OCI-LY3 (cell line): ENCODE measurements at regions not wholly inside any gene's neighbourhood (a gene's known extent, or its start where the extent isn't known, plus 50 kb on each side); places are given as distances from the start of the nearest gene placed in this dataset.

Experiments used
- H2AFZ ChIP-seq: fragments of 200-600, 300-600 bp; shearing (Covaris generic); 2 replicates; pipeline ENCODE4 v1.6.0; 2014; ENCODE audit warnings: antibody characterized with exemption, low read depth, low read length
- H3K27ac ChIP-seq: fragments of 200-600, 300-600 bp; sonication (generic); 2 replicates; pipeline ENCODE4 v1.5.1; 2014; ENCODE audit warnings: mild to moderate bottlenecking, low read length, moderate library complexity, mixed read lengths
- H3K27me3 ChIP-seq: fragments of 200-600, 300-600 bp; sonication (generic); 2 replicates; pipeline ENCODE4 v1.6.1; 2014; ENCODE audit warnings: low read depth, low read length, mixed read lengths
- H3K36me3 ChIP-seq: fragments of 200-600, 300-600 bp; sonication (generic); replicated peaks from 2 replicates; pipeline ENCODE3; 2014; ENCODE audit warnings: low read depth, low read length, mixed read lengths
- H3K4me1 ChIP-seq: fragments of 300-600, 200-600 bp; sonication (generic); 2 replicates; pipeline ENCODE4 v1.6.1; 2014; ENCODE audit warnings: low read length, mixed read lengths
- H3K4me2 ChIP-seq: fragments of 200-600, 300-600 bp; sonication (generic); 2 replicates; pipeline ENCODE4 v1.6.1; 2014; ENCODE audit warnings: low read length, mixed read lengths
- H3K4me3 ChIP-seq: fragments of 300-600, 200-600 bp; sonication (generic); 2 replicates; pipeline ENCODE4 v1.5.1; 2014; ENCODE audit warnings: antibody characterized with exemption, mild to moderate bottlenecking, low read length, moderate library complexity
- H3K79me2 ChIP-seq: fragments of 300-600, 200-600 bp; shearing (Covaris generic); 2 replicates; pipeline ENCODE4 v1.6.1; 2014; ENCODE audit warnings: mild to moderate bottlenecking, low read length, mixed read lengths
- H3K9ac ChIP-seq: fragments of 300-600, 200-600 bp; shearing (Covaris generic); 2 replicates; pipeline ENCODE4 v1.6.0; 2014; ENCODE audit warnings: mild to moderate bottlenecking, low read length, moderate library complexity
- H3K9me3 ChIP-seq: fragments of 200-600, 300-600 bp; shearing (Covaris generic); 2 replicates; pipeline ENCODE4 v1.6.1; 2014; ENCODE audit warnings: low read length, mixed read lengths; ENCODE audit not compliant: insufficient read depth
- H4K20me1 ChIP-seq: fragments of 200-600, 300-600 bp; sonication (generic); 2 replicates; pipeline ENCODE4 v1.6.1; 2016; ENCODE audit warnings: low read length, mixed read lengths; ENCODE audit not compliant: insufficient read depth
- CTCF ChIP-seq: fragments of 200-600, 300-600 bp; sonication (generic); IDR thresholded peaks from 2 replicates; pipeline ENCODE4 v1.5.1; 2014; ENCODE audit warnings: antibody characterized with exemption, low read length, low read depth
- EZH2phosphoT487 ChIP-seq: fragments of 200-600 bp; shearing (Covaris generic); IDR thresholded peaks from 2 replicates; pipeline ENCODE4 v1.6.1; 2018; ENCODE audit warnings: antibody characterized with exemption, mixed run types, low read depth

- Histone ChIP-seq H3K4me1 (no peaks in the 10 kb centered on the region), H2AFZ (no peak overlapping the region), H3K4me3 (no peak overlapping the region), H4K20me1 (no peaks in the 10 kb centered on the region), H3K9ac (no peak overlapping the region), H3K27ac (no peak overlapping the region), H3K4me2 (no peak overlapping the region), H3K79me2 (no peaks in the 10 kb centered on the region), H3K36me3 (no peaks in the 10 kb centered on the region), H3K9me3 (no peaks in the 10 kb centered on the region), H3K27me3 (no peaks in the 10 kb centered on the region)
- TF ChIP-seq CTCF, result no peak
- no peak for TF ChIP-seq EZH2phosphoT487
These were observed 108.0 kb upstream of the PPP1R26 start for GRCh38 chr9:135371535-135371934.

- H3K36me3 ChIP-seq, result no peaks in the 10 kb centered on the region
- TF ChIP-seq CTCF (no peak), EZH2phosphoT487 (no peak)
- H4K20me1 ChIP-seq, result no peaks in the 10 kb centered on the region
- no peak overlapping the region for H3K4me3 ChIP-seq
- no peak overlapping the region for H3K4me2 ChIP-seq
- H3K27me3 ChIP-seq, result no peaks in the 10 kb centered on the region
- H3K79me2 ChIP-seq, result no peaks in the 10 kb centered on the region
- no peaks in the 10 kb centered on the region for H3K9me3 ChIP-seq
- no peak overlapping the region for H2AFZ ChIP-seq
- no peak overlapping the region for H3K27ac ChIP-seq
- H3K4me1 ChIP-seq, result no peaks in the 10 kb centered on the region
- no peak overlapping the region for H3K9ac ChIP-seq
These were observed 107.5 kb upstream of the PPP1R26 start for GRCh38 chr9:135372036-135372435.

GRCh38 chr9:135372501-135373008, 107.0 kb upstream of the PPP1R26 start:
- no peaks in the 10 kb centered on the region for H3K36me3 ChIP-seq
- no peaks in the 10 kb centered on the region for H3K27me3 ChIP-seq
- H3K9ac ChIP-seq, result no peak overlapping the region
- TF ChIP-seq CTCF (no peak), EZH2phosphoT487 (no peak)
- H3K4me1 ChIP-seq, result no peaks in the 10 kb centered on the region
- H3K4me2 ChIP-seq, result no peak overlapping the region
- H4K20me1 ChIP-seq, result no peaks in the 10 kb centered on the region
- H2AFZ ChIP-seq, result no peak overlapping the region
- H3K9me3 ChIP-seq, result no peaks in the 10 kb centered on the region
- no peak overlapping the region for H3K4me3 ChIP-seq
- H3K27ac ChIP-seq, result no peak overlapping the region
- H3K79me2 ChIP-seq, result no peaks in the 10 kb centered on the region

GRCh38 chr9:135373151-135373685, 106.4 kb upstream of the PPP1R26 start:
- Histone ChIP-seq H3K4me2 (no peak overlapping the region), H3K27me3 (no peaks in the 10 kb centered on the region), H3K4me1 (no peaks in the 10 kb centered on the region), H3K9me3 (no peaks in the 10 kb centered on the region), H2AFZ (no peak overlapping the region), H3K9ac (no peak overlapping the region), H3K36me3 (no peaks in the 10 kb centered on the region), H3K27ac (no peak overlapping the region), H3K79me2 (no peaks in the 10 kb centered on the region), H4K20me1 (no peaks in the 10 kb centered on the region), H3K4me3 (no peak overlapping the region)
- TF ChIP-seq CTCF (no peak), EZH2phosphoT487 (no peak)
